ENCODE measurements at regions not wholly inside any gene's neighbourhood (a gene's known extent, or its start where the extent isn't known, plus 50 kb on each side); places are given as distances from the start of the nearest gene placed in this dataset.

DNA sequence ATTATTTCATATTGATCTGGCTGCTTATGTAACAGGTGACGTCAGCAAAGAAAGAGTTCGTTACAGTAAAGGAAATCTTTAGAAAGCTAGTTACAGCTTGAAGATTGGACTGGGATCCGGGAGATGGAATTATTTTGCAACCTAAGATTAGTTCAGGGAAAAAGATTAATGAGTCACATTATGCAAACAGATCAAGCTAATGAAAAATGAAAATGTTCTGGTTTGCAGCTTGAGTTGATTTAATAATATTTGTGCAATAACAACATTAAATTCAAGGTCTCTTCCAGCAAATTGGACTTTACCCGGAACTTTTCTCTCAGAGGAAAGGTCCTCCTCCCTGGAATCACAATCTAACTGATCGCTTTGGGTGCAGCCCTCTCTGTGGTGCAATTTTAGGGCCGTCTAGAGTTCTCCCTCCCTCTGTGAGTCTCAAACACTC lies 119.5 kb downstream of the OTUD1 start:
- TF ChIP-seq POLR2A (IDR thresholded peaks at IDR 0.05) (no peak), CTCF (IDR thresholded peaks at IDR 0.05) (no peak)

All from Peyer's patch (tissue), 4 donors.